GM06990 (cell line): ENCODE measurements at regions not wholly inside any gene's neighbourhood (a gene's known extent, or its start where the extent isn't known, plus 50 kb on each side); places are given as distances from the start of the nearest gene placed in this dataset.

Source experiments
- DNase-seq: peaks from one replicate; pipeline ENCODE4 v3.0.0-alpha.2; 2011; ENCODE audit not compliant: insufficient read length; ENCODE audit errors: extremely low read depth
- H3K27me3 ChIP-seq: replicated peaks from 2 replicates; pipeline ENCODE4 v1.6.0; 2011; ENCODE audit warnings: low read length; ENCODE audit not compliant: control insufficient read depth, insufficient read depth
- H3K36me3 ChIP-seq: 2 replicates; pipeline ENCODE4 v1.5.1; 2011; ENCODE audit warnings: low read length; ENCODE audit not compliant: control insufficient read depth, insufficient read depth
- H3K4me3 ChIP-seq: replicated peaks from 2 replicates; pipeline ENCODE4 v1.5.1; 2011; ENCODE audit warnings: low read depth, mild to moderate bottlenecking, control low read depth, low read length
- TF ChIP-seq, protein P1 (sequence below): IDR thresholded peaks from 2 replicates; pipeline ENCODE4 v1.5.1; 2011; ENCODE audit warnings: low read length, control low read depth, mild to moderate bottlenecking, inconsistent platforms; ENCODE audit not compliant: insufficient read depth, poor library complexity, severe bottlenecking

DNA sequence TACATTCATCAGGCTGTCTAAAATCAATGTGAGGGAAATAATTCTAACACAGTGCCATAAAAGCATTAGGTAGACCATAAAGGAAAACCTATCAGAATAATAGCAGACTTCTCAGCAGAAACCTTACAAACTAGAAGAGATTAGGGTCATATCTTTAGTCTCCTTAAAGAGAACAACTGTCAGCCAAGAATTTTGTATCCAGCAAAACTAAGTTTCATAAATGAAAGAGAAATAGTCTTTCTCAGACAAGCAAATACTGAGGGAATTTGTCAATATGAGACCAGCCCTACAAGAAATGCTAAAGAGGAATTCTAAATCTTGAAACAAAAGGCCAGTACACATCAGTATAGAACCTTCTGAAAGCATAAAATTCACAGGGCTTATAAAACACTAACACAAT lies 482.0 kb downstream of the SATB2 start:
- no peak for DNase-seq
- TF ChIP-seq, protein P1, sequence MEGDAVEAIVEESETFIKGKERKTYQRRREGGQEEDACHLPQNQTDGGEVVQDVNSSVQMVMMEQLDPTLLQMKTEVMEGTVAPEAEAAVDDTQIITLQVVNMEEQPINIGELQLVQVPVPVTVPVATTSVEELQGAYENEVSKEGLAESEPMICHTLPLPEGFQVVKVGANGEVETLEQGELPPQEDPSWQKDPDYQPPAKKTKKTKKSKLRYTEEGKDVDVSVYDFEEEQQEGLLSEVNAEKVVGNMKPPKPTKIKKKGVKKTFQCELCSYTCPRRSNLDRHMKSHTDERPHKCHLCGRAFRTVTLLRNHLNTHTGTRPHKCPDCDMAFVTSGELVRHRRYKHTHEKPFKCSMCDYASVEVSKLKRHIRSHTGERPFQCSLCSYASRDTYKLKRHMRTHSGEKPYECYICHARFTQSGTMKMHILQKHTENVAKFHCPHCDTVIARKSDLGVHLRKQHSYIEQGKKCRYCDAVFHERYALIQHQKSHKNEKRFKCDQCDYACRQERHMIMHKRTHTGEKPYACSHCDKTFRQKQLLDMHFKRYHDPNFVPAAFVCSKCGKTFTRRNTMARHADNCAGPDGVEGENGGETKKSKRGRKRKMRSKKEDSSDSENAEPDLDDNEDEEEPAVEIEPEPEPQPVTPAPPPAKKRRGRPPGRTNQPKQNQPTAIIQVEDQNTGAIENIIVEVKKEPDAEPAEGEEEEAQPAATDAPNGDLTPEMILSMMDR: no peak
- Histone ChIP-seq H3K27me3 (no peaks in the 10 kb centered on the region), H3K4me3 (no peak overlapping the region), H3K36me3 (no peaks in the 10 kb centered on the region)

DNA sequence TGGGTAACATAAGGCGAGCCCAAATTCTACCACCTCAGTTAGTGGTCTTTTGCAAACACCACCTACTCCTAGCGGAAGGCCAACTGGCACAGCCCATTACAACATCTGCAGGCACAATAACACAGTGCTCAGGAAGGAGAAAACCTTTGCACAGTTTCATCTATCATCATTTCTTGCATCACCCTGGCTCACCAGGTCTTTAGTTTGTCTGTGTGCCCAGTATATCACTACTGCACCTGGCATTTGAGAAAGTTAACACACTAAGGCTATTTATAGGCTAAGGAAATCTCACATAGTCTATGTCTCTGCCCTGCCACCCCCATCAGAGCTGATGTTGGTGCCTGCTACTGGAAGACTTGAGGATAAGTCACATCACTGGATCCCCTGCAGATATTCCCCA lies 484.0 kb downstream of the SATB2 start:
- no peak for DNase-seq
- H3K27me3 ChIP-seq: no peaks in the 10 kb centered on the region
- H3K36me3 ChIP-seq: no peaks in the 10 kb centered on the region
- no peak overlapping the region for H3K4me3 ChIP-seq
- TF ChIP-seq, protein P1: no peak

DNA sequence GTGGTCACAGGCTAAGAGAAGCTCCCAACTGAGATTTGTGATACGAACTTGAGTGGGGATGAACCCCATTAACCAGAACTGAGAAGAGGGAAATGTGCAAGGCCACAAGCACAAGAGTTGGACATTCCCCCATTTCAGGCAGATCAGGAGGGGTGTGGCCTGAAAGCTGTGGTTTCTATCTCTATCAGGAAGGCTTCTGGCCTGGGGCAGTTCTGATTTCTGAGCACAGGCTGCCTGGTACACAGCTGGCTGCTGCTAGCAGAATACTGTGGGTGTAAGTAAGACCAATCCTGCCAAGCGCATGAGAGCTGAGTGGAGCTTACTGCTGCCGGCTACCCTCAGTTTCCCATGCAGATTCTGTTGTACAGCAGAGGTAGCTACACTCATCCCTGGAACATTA lies 484.6 kb downstream of the SATB2 start:
- no peak overlapping the region for H3K4me3 ChIP-seq
- DNase-seq: no peak
- TF ChIP-seq, protein P1: no peak

DNA sequence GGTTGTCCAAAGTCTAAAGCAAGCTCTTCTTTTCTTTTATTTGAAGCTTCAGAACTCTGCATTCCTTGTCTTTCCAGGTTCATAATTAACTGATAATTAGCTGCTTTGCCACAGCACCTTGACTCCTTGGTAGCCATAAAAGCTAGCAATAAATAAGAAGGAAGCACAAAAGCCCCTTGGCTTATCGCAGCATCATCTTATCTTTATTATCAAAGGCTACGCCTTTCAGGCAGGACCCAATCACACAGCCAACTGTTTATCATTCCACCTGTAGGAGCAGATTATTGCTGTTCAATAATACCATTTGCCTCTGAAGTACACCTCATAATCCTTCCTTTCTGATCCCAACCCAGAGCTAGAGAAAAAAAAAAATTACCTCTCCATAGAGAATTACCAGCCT lies 489.2 kb downstream of the SATB2 start:
- H3K4me3 ChIP-seq: no peak overlapping the region
- H3K36me3 ChIP-seq: no peaks in the 10 kb centered on the region
- no peaks in the 10 kb centered on the region; the same call in 1 of the 2 replicates for H3K27me3 ChIP-seq
- TF ChIP-seq, protein P1: no peak
- no peak for DNase-seq

More for the DNA sequence above, 484.6 kb downstream of the SATB2 start:
- no peaks in the 10 kb centered on the region for H3K36me3 ChIP-seq
- H3K27me3 ChIP-seq: no peaks in the 10 kb centered on the region

DNA sequence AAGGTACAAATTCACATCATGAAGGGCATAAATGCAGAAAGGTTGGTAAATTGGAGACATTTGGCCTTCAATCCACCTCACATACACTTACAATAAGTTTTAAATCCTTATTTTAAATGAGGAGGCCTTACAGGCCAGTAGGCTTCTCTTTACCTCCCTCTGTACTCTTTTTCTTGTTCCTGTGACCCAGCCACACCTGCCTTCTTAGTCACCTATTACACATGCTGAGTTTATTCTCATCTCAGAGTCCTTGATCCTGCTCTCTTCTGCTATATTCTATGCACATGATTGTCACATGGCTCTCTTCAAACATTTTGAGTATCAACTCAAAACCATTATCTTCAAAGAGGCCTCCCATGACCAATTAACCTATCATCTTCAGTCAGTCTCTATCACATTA lies 491.5 kb downstream of the SATB2 start:
- Histone ChIP-seq H3K27me3 (no peaks in the 10 kb centered on the region; the same call in 1 of the 2 replicates), H3K36me3 (no peaks in the 10 kb centered on the region), H3K4me3 (no peak overlapping the region)
- DNase-seq: no peak
- TF ChIP-seq, protein P1: no peak

DNA sequence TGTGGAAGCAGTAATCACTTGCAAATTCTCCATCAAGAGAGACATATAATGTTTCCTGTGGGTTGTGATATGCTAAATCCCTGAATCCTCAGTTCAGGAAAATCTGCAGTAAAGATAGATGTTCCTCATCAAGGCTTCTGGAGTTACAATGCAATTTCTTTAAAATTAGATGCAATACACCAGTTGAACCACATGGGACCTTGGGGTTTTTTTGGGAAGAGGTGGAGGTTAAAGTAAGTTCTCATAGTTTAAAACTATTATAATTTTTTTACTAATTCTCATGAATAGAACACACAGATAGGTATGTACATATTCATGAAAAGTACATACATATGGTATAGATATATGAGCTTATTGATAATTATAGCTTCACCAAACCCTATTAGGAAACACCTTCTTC lies 496.2 kb downstream of the SATB2 start:
- H3K4me3 ChIP-seq: no peak overlapping the region
- no peaks in the 10 kb centered on the region for H3K36me3 ChIP-seq
- no peaks in the 10 kb centered on the region; the same call in 1 of the 2 replicates for H3K27me3 ChIP-seq
- TF ChIP-seq, protein P1: no peak
- no peak for DNase-seq
